GM19351 (cell line): ENCODE measurements at regions not wholly inside any gene's neighbourhood (a gene's known extent, or its start where the extent isn't known, plus 50 kb on each side); places are given as distances from the start of the nearest gene placed in this dataset.
"Not testable (repeated sequence)": the region's sequence is repeated elsewhere in the genome, so short reads cannot be mapped to it uniquely, and the experiment has no call there.

Source experiments
- ATAC-seq: cut with Tn5 transposase; IDR thresholded peaks from one replicate; pipeline ENCODE4 v1.9.1; 2021; ENCODE audit warnings: mild to moderate bottlenecking, moderate library complexity; ENCODE audit not compliant: unreplicated experiment

DNA sequence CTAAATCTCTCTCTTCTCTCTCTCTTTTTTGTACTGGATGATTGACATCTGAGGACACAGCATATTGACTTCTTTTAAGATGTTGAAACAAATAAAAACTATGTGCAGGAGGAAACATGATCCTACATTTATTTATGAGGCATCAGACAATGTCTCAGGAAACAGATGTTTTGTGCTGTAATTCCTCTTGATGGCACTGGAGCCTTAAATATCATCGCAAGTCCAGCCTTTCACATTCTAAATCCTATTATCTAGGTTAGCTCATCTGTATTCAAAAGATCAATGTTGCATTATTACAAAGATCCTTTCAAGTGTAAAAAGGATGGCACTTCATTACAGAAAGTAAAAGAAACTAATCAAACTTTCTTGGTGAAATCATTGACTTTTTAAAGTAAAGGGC lies 63.9 kb downstream of the MAT2B start:
- ATAC-seq, result no peak

DNA sequence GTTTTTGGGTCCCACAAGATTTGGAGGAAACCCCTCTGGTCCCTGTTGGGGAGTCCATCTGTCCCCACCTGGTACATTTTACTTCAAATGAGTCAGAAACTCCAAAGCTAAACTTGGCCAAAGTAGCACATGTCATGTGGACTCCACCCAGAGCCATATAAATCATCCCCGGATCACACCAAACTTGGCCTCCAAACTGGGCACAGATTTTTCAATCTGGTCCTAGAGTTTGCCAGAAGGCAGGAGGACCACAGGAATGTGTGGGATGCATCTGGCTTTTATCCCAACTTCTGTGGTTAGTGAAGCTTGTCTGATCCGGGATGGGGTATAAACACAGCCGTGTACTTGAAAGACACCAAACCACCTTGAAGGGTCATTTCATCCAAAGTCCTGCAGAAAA lies 66.3 kb downstream of the MAT2B start:
- ATAC-seq, result no peak

DNA sequence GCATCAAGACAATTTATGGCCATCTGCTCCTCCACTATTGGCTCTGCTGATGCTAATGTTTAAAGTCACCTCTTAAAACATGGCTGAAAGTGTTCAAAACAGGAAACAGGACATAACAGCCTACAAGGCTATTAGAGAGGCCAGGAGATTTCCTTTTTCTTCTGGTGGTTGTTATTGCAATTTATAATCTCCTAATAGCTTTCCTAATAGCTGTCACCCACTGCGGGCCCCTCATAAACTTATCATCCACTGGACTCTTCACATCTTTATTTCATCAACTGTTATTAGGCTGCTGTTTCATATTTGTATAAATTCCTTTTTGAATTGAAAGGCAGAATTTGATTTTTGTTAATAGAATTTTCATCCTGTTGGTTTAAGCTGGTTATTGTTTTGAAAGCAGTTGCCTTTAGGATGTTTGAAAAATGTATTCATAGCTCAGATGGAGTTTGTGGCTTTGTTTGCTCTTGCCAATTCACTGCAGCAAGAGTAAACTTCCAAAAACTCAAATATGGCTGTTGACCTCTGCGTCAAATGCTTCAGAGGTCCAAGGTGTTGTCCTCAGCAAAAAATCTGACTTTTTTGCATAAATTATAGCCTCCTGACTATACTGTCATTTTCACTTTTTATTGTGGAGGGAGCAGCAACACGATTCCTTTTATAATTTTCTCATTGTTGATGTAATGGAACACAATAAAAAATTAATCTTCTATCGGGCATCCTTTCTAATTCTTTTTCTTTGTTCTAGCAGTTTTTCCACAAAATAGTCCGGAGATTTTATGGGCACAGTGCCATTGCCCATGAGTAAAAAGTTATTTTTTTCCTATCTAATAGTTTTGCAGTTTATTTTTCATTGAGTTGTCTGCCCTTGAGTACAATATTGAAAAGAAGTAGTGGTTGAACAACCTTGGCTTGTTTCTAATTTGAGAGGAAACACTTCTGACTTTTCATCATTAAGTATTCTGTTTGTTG lies 69.3 kb downstream of the MAT2B start:
- ATAC-seq, result no peak

DNA sequence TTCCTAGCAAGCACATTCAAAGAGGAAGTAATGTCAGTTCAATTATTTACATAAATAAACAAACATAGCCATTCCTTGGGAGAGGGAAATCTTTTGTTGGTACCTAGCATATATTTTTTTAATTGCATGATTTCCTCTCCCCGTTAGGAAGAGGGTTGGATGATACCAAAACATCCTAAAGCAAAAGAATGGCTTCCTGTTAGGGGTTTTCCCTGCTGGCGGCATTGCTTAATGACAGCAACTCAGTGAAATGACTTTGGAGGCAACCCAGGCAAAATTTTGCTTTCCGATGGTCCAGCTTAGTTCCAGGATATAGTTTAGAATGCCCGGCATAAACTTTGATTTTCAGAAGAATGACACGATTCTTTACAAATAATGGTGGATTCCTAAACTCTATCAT lies 73.2 kb downstream of the MAT2B start:
- ATAC-seq, result no peak

DNA sequence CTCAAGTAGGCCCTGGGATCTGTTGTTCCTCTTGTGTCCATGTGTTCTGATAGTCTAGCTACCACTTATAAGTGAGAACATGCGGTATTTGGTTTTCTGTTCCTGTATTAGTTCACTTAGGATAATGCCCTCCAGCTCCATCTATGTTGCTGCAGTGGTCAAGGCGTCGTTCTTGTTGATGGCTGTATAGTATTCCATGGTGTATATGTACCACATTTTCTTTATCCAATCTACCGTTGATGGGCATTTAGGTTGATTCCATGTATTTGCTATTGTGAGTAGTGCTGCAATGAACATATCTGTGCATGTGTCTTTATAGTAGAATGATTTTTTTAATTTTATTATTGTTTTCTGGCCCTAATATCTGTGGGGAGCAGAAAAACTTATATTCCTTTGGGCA lies 74.3 kb downstream of the MAT2B start:
- no peak for ATAC-seq

DNA sequence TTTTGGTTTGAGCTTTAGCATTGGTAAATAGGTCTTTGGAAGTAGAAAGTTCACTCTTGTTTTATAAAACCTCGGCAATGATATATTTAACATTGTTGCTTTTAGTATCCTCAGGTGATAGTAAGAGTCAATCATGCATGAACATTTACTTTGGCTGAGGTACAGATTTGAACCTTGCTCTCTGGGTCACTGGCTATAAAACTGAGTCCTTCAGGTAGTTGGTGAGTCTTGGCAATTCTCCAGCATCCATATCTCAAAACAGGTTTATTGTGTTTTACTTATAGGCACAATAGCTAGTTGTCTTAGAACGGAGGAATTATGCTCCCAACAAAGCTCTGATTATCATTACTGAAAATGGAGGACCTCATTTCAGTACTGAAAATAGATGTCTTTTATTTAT lies 75.1 kb downstream of the MAT2B start:
- ATAC-seq, result no peak

DNA sequence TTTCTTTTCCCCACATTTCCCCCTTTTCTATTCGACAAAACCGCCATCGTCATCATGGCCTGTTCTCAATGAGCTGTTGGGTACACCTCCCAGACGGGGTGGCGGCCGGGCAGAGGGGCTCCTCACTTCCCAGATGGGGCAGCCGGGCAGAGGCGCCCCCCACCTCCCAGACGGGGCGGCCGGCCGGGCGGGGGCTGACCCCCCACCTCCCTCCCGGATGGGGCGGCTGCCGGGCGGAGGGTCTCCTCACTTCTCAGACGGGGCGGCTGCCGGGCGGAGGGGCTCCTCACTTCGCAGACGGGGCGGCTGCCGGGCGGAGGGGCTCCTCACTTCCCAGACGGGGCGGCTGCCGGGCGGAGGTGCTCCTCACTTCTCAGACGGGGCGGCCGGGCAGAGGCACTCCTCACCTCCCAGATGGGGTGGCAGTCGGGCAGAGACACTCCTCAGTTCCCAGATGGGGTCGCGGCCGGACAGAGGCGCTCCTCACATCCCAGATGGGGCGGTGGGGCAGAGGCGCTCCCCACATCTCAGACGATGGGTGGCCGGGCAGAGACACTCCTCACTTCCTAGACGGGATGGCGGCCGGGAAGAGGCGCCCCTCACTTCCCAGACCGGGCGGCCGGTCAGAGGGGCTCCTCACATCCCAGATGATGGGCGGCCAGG lies 78.2 kb downstream of the MAT2B start:
- ATAC-seq, result not testable (repeated sequence)

DNA sequence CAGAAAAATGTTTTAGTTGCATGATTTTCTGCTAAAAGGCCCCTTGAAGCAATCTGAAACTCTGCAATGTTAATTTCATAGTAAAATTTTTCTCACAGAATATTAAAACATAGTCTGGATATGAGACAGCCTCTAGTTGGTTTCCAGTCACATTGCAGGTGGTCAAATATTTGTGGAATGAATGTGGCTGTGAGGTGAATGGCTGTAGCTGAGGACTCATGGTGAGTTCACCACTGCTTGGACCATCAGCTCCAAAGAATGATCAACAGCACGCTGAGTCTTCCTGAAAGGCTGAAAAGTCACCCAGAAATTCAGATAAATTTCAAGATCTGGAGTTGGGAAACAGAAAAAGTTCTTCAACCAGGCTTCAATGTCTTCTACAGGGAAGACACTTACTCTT lies 79.8 kb downstream of the MAT2B start:
- no peak for ATAC-seq

DNA sequence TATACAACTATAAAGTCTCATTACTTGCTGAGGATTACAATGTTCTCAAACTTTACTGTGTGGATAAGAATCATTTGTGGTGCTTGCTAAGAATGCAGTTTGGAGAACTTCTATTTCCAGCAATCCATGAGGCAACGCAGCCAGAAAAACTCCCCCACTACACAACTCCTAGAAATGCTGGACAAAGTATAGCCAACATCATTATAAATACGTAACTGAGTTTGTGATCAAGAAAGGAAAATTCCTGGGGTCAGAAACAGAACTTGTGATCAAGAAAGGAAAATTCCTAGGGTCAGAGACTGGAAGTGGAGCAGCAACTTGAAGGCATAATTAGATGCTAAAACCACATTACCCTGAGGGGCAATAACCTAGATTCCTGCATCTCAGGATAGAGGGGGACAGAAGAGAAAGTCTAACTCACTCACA lies 81.1 kb downstream of the MAT2B start:
- ATAC-seq, result no peak

DNA sequence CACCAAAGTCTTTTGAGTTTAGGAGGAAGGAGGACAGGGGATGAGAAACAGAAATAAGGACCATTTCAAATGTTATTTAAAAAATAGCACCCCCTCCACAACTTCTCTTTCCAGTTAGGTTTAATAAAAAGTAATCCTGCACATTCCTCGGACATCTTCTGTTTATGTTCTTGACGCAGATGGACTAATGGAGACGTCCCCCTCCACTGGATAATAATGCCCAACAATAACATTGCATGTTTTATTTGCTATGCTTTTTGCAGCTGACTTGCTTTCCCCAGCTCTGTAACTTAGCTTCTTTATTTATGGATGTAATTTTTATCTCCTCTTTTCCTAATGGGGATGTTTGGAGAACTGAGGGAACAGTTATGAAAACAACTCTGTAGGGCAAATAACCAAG lies 89.5 kb downstream of the MAT2B start:
- no peak for ATAC-seq

DNA sequence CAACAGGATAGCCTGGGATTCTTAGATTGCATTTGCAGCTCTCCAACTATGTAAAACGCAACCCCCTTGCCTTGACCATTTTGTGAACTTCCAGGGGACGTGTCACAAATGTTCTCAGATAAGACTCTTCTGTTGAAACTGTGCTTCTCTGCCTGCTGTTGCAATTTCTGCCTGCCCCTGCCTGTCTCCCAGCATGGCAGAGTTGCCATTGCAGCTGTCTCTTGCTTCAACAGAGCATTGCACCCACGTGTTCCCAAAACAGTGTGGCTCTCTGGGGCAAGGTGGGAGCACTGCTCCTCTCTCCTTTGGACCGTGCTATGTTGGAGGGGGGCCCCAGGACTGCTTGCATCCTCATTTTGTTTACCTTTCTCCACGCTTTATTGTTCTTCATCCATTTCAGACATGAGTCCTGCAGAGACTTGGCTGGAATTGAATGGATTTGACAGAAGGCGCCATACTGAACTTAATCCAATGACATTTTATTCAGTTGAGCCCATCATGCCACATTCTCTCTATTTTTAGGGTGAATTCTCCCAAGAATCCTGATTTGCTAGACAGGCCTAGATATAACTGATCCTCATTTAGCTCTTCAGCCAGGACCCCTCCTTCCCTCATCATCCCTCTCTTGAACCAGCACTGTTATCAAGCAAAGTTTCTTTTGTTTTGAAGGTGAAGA lies 90.7 kb downstream of the MAT2B start:
- ATAC-seq, result no peak

DNA sequence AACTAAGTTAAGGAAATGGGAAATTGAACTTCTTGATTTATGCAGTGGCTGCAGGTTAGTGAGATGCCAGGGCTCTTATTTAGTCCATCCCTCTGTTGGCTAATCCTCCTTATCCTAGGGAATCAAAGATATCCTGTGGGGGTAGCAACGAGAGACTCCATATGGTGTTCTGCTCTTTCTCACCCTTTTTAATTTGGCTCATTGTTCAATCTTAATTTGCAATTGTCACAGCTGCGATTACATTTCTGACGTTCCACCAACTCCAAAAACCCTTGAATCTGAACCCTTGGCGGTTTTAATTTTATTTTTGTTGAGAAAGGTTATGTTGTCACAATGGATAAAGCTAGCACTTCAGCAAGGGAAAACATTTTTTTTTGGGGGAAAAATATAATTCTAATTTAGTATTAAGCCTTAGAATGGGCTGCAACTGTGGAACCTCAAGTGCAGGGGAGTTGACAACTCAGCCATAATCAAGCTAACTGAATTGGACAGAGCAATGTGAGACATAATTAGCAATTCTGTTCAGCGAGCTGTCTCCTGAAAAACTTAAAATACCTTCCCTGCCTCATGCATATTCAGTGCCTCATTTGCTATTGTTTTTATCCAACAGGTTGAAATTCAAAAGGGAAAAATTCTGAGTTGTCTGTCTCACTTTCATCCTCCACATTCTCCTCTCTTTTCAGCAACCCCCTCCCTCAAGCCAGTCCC lies 91.3 kb downstream of the MAT2B start:
- ATAC-seq, result no peak

DNA sequence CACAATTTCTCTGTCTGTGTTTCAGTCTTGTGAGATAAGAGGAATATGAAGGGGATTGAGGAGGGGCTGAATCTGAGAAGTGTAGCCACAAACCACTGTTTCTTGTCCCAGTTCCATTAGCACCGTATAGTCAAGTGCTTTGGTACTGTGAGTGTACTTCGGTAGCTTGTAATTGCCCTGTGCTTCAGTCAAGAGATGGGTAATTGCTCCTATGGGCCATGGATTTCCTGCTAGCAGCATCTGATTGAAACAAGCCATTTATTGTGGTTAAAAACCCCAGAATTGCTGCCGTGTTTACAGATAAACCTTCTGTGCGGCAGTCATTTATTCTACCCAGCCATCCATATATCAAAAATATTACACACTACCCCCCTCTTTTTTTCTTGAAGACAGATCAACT lies 98.6 kb downstream of the MAT2B start:
- ATAC-seq, result no peak

DNA sequence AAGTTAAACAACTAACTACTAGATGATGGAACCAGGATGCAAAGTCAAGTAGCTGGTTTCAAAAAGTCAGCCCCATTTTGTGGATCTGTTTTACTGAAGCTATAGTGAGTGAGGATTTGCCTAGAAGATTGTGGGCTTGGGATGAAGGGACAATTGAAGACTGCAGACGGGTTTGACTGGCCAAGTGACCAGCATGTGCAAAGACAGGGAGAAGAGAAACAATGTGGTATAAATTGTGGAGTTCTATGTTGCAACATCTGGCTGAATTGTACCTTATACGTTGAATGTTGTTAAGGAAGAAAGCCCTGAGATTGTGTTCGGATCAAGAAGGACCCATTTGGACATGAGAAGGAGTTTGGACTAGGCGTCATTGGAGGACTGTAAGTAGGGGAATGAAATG lies 101.8 kb downstream of the MAT2B start:
- no peak for ATAC-seq

DNA sequence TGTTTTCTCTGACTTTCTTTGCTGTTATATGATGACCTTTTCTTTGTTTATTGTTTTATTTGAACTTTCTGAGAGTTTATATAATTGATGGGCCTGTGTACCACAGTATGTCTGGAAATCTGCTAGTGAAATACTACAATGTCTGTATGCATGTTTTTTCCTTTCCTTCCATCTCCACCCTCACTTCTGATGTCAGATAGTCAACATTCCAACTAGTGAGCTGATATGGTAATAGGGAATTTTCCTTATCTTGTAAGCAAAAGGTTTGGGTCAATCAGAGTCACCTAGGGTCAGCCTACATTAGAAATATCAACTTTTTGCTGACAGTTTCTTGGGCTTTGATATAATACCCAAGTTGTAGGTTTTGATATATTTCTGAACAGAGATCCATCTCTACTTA lies 103.2 kb downstream of the MAT2B start:
- ATAC-seq, result no peak

DNA sequence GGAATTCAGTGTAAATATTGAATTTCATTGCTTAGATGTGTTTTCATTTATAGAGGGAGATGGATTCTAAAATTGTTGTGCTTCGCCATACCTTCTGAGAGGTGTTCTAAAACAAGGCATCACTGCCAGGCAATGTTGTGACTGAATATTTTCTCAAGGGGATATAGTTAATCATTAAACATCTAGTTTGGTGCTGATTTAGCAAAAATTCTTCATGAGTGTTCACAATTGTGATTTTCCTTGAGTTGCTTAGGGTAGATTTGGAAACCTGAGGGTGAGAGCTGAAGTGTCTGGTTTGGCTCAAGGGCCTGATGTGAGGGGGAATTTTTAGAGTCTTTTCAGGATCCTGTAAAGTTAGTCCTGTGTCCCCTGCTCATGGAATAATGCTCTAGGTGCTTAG lies 104.5 kb downstream of the MAT2B start:
- ATAC-seq, result no peak

DNA sequence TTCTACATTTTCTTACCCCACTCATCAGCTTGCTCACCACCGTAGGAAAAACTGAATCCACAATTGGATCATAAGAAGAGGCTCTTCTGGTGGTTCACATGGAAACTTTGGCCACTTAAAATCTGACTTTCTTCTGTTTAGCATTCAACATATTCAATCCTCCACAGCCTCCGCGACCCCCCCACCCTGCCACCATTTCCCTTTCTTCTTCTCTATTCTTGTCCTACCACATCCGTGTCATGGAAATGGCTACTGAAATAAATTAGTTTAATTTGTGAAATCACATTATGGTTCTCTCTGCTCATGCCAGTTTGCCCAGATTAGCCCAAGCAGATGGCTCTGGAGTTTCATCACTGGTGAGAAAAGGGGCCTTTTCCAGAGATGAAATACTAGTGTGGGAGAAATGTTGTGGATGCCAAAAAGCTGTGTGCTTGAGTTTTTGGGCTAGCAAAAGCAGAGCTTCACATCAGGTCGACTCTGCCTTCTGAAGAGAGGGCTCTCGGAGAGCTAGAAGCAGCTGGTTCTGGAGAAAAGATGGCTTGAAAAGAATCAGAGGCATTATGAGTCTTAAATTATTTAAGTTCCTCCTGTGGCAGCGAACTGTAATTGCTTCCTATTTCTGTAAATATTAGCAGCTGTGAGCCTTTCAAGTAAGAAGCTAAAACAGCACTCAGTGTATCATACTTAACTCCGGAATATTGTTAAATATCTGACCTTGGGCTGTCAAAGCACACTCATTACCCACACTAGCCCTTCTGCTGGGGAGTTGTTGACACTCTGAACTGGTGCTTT lies 107.1 kb downstream of the MAT2B start:
- no peak for ATAC-seq

DNA sequence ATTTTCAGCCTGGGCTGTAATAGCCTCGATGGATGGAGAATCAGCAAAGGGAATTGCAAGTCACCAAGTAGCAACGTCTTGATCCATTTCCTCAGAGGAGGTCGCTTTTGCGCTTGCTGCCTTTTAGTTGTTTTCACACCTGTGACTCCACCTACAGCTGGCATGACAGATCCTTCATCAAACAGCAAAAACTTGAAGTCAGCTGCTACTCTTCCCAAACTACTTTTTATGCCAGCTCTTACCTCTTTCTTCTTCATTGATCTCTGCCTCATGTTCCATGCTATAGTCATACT lies 107.7 kb downstream of the MAT2B start:
- no peak for ATAC-seq

DNA sequence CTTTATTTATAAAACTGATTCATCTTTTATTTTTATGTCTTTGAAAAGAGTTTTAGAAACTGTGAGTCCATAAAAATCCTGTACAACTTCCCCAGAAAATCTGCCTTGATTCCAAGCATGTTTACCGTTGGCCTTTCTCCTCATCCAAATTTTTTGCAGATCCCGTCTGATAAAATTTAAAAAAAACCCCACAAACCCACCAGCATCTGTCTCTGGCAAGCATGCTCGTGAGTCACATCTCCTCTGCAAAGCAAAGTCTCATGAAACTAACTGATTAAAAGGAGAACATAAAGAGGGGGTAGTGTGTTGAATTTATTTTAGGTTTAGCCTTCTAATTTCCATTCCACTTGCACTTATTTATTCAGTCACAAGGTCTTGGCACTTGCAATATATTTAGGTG lies 109.4 kb downstream of the MAT2B start:
- ATAC-seq, result no peak

DNA sequence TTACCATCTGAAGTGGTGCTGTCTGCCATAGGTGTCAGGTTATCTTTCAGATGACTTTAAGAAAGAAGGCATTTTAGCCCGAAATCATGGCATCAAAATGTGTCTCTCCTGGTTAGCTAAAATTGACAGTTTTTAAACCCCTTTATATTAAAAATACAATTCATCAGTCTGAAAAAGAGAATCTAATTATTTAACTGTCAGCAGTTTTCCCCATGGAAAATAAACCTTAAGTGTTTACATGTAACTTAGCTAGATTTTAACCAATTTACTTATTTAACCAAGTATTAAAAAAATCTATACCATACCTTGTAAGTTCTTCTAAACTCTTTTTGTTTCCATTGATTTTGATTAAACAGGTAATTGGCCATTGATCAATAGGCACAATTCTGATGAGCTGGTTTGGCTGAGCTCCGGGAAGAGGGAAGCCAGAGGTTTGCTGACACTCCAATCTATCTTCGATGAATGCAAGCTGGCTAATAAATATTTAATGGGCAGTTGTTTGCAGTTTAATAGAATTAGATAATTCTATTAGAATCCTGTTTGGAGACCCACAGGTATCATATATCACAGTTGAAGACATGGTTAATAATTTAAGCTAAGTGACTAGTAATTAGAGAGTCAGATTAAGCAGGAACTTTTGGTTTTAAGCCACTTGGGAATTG lies 114.0 kb downstream of the MAT2B start:
- ATAC-seq, result no peak
